ENCODE measurements at regions not wholly inside any gene's neighbourhood (a gene's known extent, or its start where the extent isn't known, plus 50 kb on each side); places are given as distances from the start of the nearest gene placed in this dataset.

- WGBS (ENCODE audit: insufficient coverage), result 76% methylated on average over 3 of the region's 3 CpGs
- H3K9me3 ChIP-seq (ENCODE audit: control extremely low read depth in 1 of 5, control insufficient read depth in 4 of 5, insufficient read depth in 2 of 5, low read depth in 1 of 5, low read length in 4 of 5), result no peaks in the 10 kb centered on the region
- H3K36me3 ChIP-seq (ENCODE audit: control insufficient read depth in 4 of 4, insufficient read depth in 4 of 4, low read length in 3 of 4), result no peaks in the 10 kb centered on the region
- H3K4me3 ChIP-seq (ENCODE audit: control insufficient read depth in 1 of 7, extremely low read depth in 1 of 7, insufficient read depth in 4 of 7, low read depth in 2 of 7, low read length in 6 of 7), result no peak overlapping the region
- peaks cover 0 to 2% (median 0%) of the 10 kb centered on the region in 4 experiments for H3K4me1 ChIP-seq (ENCODE audit: control extremely low read depth in 1 of 4, control insufficient read depth in 4 of 4, insufficient read depth in 4 of 4, low read length in 3 of 4)
- POLR2A ChIA-PET, result no interaction called here
- no peak for DNase-seq
- H3K27ac ChIP-seq (ENCODE audit: insufficient read depth in 1 of 2, low read depth in 1 of 2, low read length in 2 of 2, poor library complexity in 1 of 2, severe bottlenecking in 2 of 2), result no peak overlapping the region
- H3K27me3 ChIP-seq (replicated peaks in 2 of 5; ENCODE audit: control insufficient read depth in 4 of 5, insufficient read depth in 5 of 5, low read length in 4 of 5), result no peaks in the 10 kb centered on the region
- CTCF ChIA-PET, result no interaction called here
Measured at GRCh38 chr6:137423451-137424168, 70.6 kb downstream of the OLIG3 start.

GRCh38 chr6:137417396-137417795, 76.8 kb downstream of the OLIG3 start:
- WGBS (ENCODE audit: insufficient coverage), result 100% methylated on average over 1 of the region's 2 CpGs
- Histone ChIP-seq H3K4me3 (ENCODE audit: control insufficient read depth in 1 of 7, extremely low read depth in 1 of 7, insufficient read depth in 4 of 7, low read depth in 2 of 7, low read length in 6 of 7) (no peak overlapping the region), H3K36me3 (ENCODE audit: control insufficient read depth in 4 of 4, insufficient read depth in 4 of 4, low read length in 3 of 4) (no peaks in the 10 kb centered on the region), H3K9me3 (ENCODE audit: control extremely low read depth in 1 of 5, control insufficient read depth in 4 of 5, insufficient read depth in 2 of 5, low read depth in 1 of 5, low read length in 4 of 5) (no peaks in the 10 kb centered on the region), H3K4me1 (ENCODE audit: control extremely low read depth in 1 of 4, control insufficient read depth in 4 of 4, insufficient read depth in 4 of 4, low read length in 3 of 4) (peaks cover 0 to 12% (median 4%) of the 10 kb centered on the region in 4 experiments), H3K27me3 (replicated peaks in 2 of 5; ENCODE audit: control insufficient read depth in 4 of 5, insufficient read depth in 5 of 5, low read length in 4 of 5) (peaks cover 0 to 27% (median 11%) of the 10 kb centered on the region in 5 experiments), H3K27ac (ENCODE audit: insufficient read depth in 1 of 2, low read depth in 1 of 2, low read length in 2 of 2, poor library complexity in 1 of 2, severe bottlenecking in 2 of 2) (no peak overlapping the region)
- ChIA-PET CTCF (interaction anchor here (1.1 to 1.2 kb wide), 2 partner anchors 10 to 76 kb away, joined by 3 read pairs; no protein-coding TSS in a partner anchor), POLR2A (no interaction called here)
- no peak for DNase-seq

- peak in 2 of 3 donors; percentile 11 to 25 for DNase-seq
- no peak overlapping the region for H3K27ac ChIP-seq (ENCODE audit: insufficient read depth in 1 of 2, low read depth in 1 of 2, low read length in 2 of 2, poor library complexity in 1 of 2, severe bottlenecking in 2 of 2)
- POLR2A ChIA-PET, result no interaction called here
Measured at GRCh38 chr6:137416376-137417109, 77.7 kb downstream of the OLIG3 start.

GRCh38 chr6:137415834-137416190, 78.4 kb downstream of the OLIG3 start:
- peak overlapping the region in 5 of 7 experiments; percentile 52 to 74 (median 66) for H3K4me3 ChIP-seq (ENCODE audit: control insufficient read depth in 1 of 7, extremely low read depth in 1 of 7, insufficient read depth in 4 of 7, low read depth in 2 of 7, low read length in 6 of 7)
- H3K27me3 ChIP-seq (replicated peaks in 2 of 5; ENCODE audit: control insufficient read depth in 4 of 5, insufficient read depth in 5 of 5, low read length in 4 of 5), result peaks cover 0 to 33% (median 13%) of the 10 kb centered on the region in 5 experiments
- peaks cover 0 to 12% (median 4%) of the 10 kb centered on the region in 4 experiments for H3K4me1 ChIP-seq (ENCODE audit: control extremely low read depth in 1 of 4, control insufficient read depth in 4 of 4, insufficient read depth in 4 of 4, low read length in 3 of 4)
- H3K27ac ChIP-seq (ENCODE audit: insufficient read depth in 1 of 2, low read depth in 1 of 2, low read length in 2 of 2, poor library complexity in 1 of 2, severe bottlenecking in 2 of 2), result no peak overlapping the region
- 11% methylated on average over 4 of the region's 5 CpGs for WGBS (ENCODE audit: insufficient coverage)
- H3K9me3 ChIP-seq (ENCODE audit: control extremely low read depth in 1 of 5, control insufficient read depth in 4 of 5, insufficient read depth in 2 of 5, low read depth in 1 of 5, low read length in 4 of 5), result no peaks in the 10 kb centered on the region
- no peaks in the 10 kb centered on the region for H3K36me3 ChIP-seq (ENCODE audit: control insufficient read depth in 4 of 4, insufficient read depth in 4 of 4, low read length in 3 of 4)
- no peak for DNase-seq
- POLR2A ChIA-PET, result no interaction called here
- CTCF ChIA-PET, result interaction anchor here (1.0 to 1.7 kb wide), 3 partner anchors 72 to 139 kb away, joined by 3 to 4 read pairs (median 4); no protein-coding TSS in a partner anchor

More at GRCh38 chr6:137416376-137417109, 77.7 kb downstream of the OLIG3 start:
- Histone ChIP-seq H3K27me3 (replicated peaks in 2 of 5; ENCODE audit: control insufficient read depth in 4 of 5, insufficient read depth in 5 of 5, low read length in 4 of 5) (peaks cover 0 to 29% (median 11%) of the 10 kb centered on the region in 5 experiments), H3K4me3 (ENCODE audit: control insufficient read depth in 1 of 7, extremely low read depth in 1 of 7, insufficient read depth in 4 of 7, low read depth in 2 of 7, low read length in 6 of 7) (no peak overlapping the region), H3K36me3 (ENCODE audit: control insufficient read depth in 4 of 4, insufficient read depth in 4 of 4, low read length in 3 of 4) (no peaks in the 10 kb centered on the region), H3K4me1 (ENCODE audit: control extremely low read depth in 1 of 4, control insufficient read depth in 4 of 4, insufficient read depth in 4 of 4, low read length in 3 of 4) (peaks cover 0 to 12% (median 4%) of the 10 kb centered on the region in 4 experiments), H3K9me3 (ENCODE audit: control extremely low read depth in 1 of 5, control insufficient read depth in 4 of 5, insufficient read depth in 2 of 5, low read depth in 1 of 5, low read length in 4 of 5) (no peaks in the 10 kb centered on the region)
- 69% methylated on average over 9 of the region's 9 CpGs for WGBS (ENCODE audit: insufficient coverage)
- CTCF ChIA-PET, result interaction anchor here (1.1 to 1.7 kb wide), 3 partner anchors 9 to 140 kb away, joined by 3 to 4 read pairs (median 3); no protein-coding TSS in a partner anchor

GRCh38 chr6:137415127-137415833, 78.9 kb downstream of the OLIG3 start:
- H3K36me3 ChIP-seq (ENCODE audit: control insufficient read depth in 4 of 4, insufficient read depth in 4 of 4, low read length in 3 of 4), result no peaks in the 10 kb centered on the region
- no peaks in the 10 kb centered on the region for H3K9me3 ChIP-seq (ENCODE audit: control extremely low read depth in 1 of 5, control insufficient read depth in 4 of 5, insufficient read depth in 2 of 5, low read depth in 1 of 5, low read length in 4 of 5)
- H3K27ac ChIP-seq (ENCODE audit: insufficient read depth in 1 of 2, low read depth in 1 of 2, low read length in 2 of 2, poor library complexity in 1 of 2, severe bottlenecking in 2 of 2), result no peak overlapping the region
- peaks cover 0 to 33% (median 16%) of the 10 kb centered on the region in 5 experiments for H3K27me3 ChIP-seq (replicated peaks in 2 of 5; ENCODE audit: control insufficient read depth in 4 of 5, insufficient read depth in 5 of 5, low read length in 4 of 5)
- ChIA-PET CTCF (interaction anchor here (1.0 to 1.7 kb wide), 3 partner anchors 71 to 139 kb away, joined by 3 to 4 read pairs (median 4); no protein-coding TSS in a partner anchor), POLR2A (no interaction called here)
- under 1% methylated on average over 19 of the region's 25 CpGs for WGBS (ENCODE audit: insufficient coverage)
- DNase-seq, result peak; percentile 63 to 80 (median 78)
- peak overlapping the region; percentile 13 to 76 (median 66) for H3K4me3 ChIP-seq (ENCODE audit: control insufficient read depth in 1 of 7, extremely low read depth in 1 of 7, insufficient read depth in 4 of 7, low read depth in 2 of 7, low read length in 6 of 7)
- H3K4me1 ChIP-seq (ENCODE audit: control extremely low read depth in 1 of 4, control insufficient read depth in 4 of 4, insufficient read depth in 4 of 4, low read length in 3 of 4), result peaks cover 0 to 12% (median 4%) of the 10 kb centered on the region in 4 experiments

- Histone ChIP-seq H3K4me1 (ENCODE audit: control extremely low read depth in 1 of 4, control insufficient read depth in 4 of 4, insufficient read depth in 4 of 4, low read length in 3 of 4) (peaks cover 0 to 12% (median 4%) of the 10 kb centered on the region in 4 experiments), H3K9me3 (ENCODE audit: control extremely low read depth in 1 of 5, control insufficient read depth in 4 of 5, insufficient read depth in 2 of 5, low read depth in 1 of 5, low read length in 4 of 5) (no peaks in the 10 kb centered on the region), H3K27me3 (replicated peaks in 2 of 5; ENCODE audit: control insufficient read depth in 4 of 5, insufficient read depth in 5 of 5, low read length in 4 of 5) (peaks cover 0 to 33% (median 19%) of the 10 kb centered on the region in 5 experiments), H3K27ac (ENCODE audit: insufficient read depth in 1 of 2, low read depth in 1 of 2, low read length in 2 of 2, poor library complexity in 1 of 2, severe bottlenecking in 2 of 2) (no peak overlapping the region), H3K4me3 (ENCODE audit: control insufficient read depth in 1 of 7, extremely low read depth in 1 of 7, insufficient read depth in 4 of 7, low read depth in 2 of 7, low read length in 6 of 7) (peak overlapping the region in 2 of 7 experiments; percentile 56 to 66), H3K36me3 (ENCODE audit: control insufficient read depth in 4 of 4, insufficient read depth in 4 of 4, low read length in 3 of 4) (no peaks in the 10 kb centered on the region)
- DNase-seq, result no peak
- WGBS (ENCODE audit: insufficient coverage), result 83% methylated on average over 6 of the region's 7 CpGs
- ChIA-PET POLR2A (no interaction called here), CTCF (interaction anchor here (0.5 to 1.5 kb wide), 4 partner anchors 9 to 335 kb away, joined by 3 to 4 read pairs (median 4); no protein-coding TSS in a partner anchor)
Measured at GRCh38 chr6:137414599-137414998, 79.6 kb downstream of the OLIG3 start.
